ENCODE measurements at regions not wholly inside any gene's neighbourhood (a gene's known extent, or its start where the extent isn't known, plus 50 kb on each side); places are given as distances from the start of the nearest gene placed in this dataset.

- Histone ChIP-seq H3K4me2 (no peak overlapping the region), H3K36me3 (no peaks in the 10 kb centered on the region), H3F3A (ENCODE audit: low read depth) (no peaks in the 10 kb centered on the region), H3K9me3 (ENCODE audit: low read depth) (no peaks in the 10 kb centered on the region), H4K20me1 (ENCODE audit: low read depth) (no peaks in the 10 kb centered on the region), H3K27me3 (no peaks in the 10 kb centered on the region), H3K27ac (no peak overlapping the region), H2AFZ (replicated peaks) (no peak overlapping the region), H3K9ac (no peak overlapping the region), H3K4me1 (peaks cover 12% of the 10 kb centered on the region), H3K4me3 (no peak overlapping the region), H3K79me2 (ENCODE audit: low read depth) (no peaks in the 10 kb centered on the region)
- TF ChIP-seq EZH2phosphoT487 (IDR thresholded peaks at IDR 0.05) (no peak), EZH2 (IDR thresholded peaks at IDR 0.05) (no peak)
- TF ChIP-seq, protein P1, sequence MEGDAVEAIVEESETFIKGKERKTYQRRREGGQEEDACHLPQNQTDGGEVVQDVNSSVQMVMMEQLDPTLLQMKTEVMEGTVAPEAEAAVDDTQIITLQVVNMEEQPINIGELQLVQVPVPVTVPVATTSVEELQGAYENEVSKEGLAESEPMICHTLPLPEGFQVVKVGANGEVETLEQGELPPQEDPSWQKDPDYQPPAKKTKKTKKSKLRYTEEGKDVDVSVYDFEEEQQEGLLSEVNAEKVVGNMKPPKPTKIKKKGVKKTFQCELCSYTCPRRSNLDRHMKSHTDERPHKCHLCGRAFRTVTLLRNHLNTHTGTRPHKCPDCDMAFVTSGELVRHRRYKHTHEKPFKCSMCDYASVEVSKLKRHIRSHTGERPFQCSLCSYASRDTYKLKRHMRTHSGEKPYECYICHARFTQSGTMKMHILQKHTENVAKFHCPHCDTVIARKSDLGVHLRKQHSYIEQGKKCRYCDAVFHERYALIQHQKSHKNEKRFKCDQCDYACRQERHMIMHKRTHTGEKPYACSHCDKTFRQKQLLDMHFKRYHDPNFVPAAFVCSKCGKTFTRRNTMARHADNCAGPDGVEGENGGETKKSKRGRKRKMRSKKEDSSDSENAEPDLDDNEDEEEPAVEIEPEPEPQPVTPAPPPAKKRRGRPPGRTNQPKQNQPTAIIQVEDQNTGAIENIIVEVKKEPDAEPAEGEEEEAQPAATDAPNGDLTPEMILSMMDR (IDR thresholded peaks at IDR 0.05): no peak
- Mint-ChIP-seq H3K4me3 (no peak overlapping the region), H3K27me3 (ENCODE audit: insufficient read depth, low read depth) (no peaks in the 10 kb centered on the region), H3K4me1 (peaks cover 16% of the 10 kb centered on the region), H3K36me3 (peaks cover 7% of the 10 kb centered on the region), H3K9me3 (peaks cover 11% of the 10 kb centered on the region), H3K27ac (no peak overlapping the region)
- DNase-seq (ENCODE audit: low spot score): no peak
These were observed 136.8 kb upstream of the F3 start for GRCh38 chr1:94678202-94678848.

GRCh38 chr1:94677714-94678113 lies 136.2 kb upstream of the F3 start:
- no peak overlapping the region for H3K4me3 ChIP-seq
- H3K27ac ChIP-seq: no peak overlapping the region
- DNase-seq (ENCODE audit: low spot score): no peak
- TF ChIP-seq EZH2phosphoT487 (IDR thresholded peaks at IDR 0.05) (no peak), EZH2 (IDR thresholded peaks at IDR 0.05) (no peak)
- TF ChIP-seq, protein P1 (IDR thresholded peaks at IDR 0.05): no peak
- no peak overlapping the region for H3K4me2 ChIP-seq
- no peaks in the 10 kb centered on the region for H3K79me2 ChIP-seq (ENCODE audit: low read depth)
- Mint-ChIP-seq H3K36me3 (peaks cover 7% of the 10 kb centered on the region), H3K4me3 (no peak overlapping the region), H3K9me3 (peaks cover 11% of the 10 kb centered on the region), H3K27me3 (ENCODE audit: insufficient read depth, low read depth) (no peaks in the 10 kb centered on the region), H3K4me1 (peaks cover 16% of the 10 kb centered on the region), H3K27ac (no peak overlapping the region)
- no peaks in the 10 kb centered on the region for H4K20me1 ChIP-seq (ENCODE audit: low read depth)
- H2AFZ ChIP-seq (replicated peaks): no peak overlapping the region
- peaks cover 12% of the 10 kb centered on the region for H3K4me1 ChIP-seq
- H3K27me3 ChIP-seq: no peaks in the 10 kb centered on the region
- H3K9ac ChIP-seq: no peak overlapping the region
- no peaks in the 10 kb centered on the region for H3K9me3 ChIP-seq (ENCODE audit: low read depth)
- no peaks in the 10 kb centered on the region for H3K36me3 ChIP-seq
- H3F3A ChIP-seq (ENCODE audit: low read depth): no peaks in the 10 kb centered on the region

DNA sequence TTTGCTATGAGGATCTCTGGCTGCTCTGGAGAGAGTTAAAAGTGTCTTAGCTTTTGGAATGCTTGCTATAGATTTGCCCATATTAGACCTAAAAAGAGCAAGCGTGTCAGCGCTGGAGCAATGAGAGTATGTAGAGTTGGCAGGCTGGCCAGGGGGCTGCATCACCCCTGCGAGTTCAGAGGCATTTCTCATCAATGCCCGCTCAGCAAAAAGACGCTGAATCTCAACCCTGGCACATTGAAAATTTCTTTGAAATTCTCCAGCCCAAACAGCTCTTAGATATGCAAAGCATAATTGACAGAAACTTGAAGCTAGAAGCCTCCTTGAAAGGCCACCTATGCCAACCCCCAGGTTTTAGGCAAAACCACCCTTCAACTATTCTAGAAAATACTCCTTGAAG lies 135.5 kb upstream of the F3 start:
- Mint-ChIP-seq H3K36me3 (peaks cover 7% of the 10 kb centered on the region), H3K27me3 (ENCODE audit: insufficient read depth, low read depth) (no peaks in the 10 kb centered on the region), H3K9me3 (peaks cover 9% of the 10 kb centered on the region), H3K4me3 (no peak overlapping the region), H3K27ac (no peak overlapping the region), H3K4me1 (peaks cover 16% of the 10 kb centered on the region)
- DNase-seq (ENCODE audit: low spot score): no peak
- peaks cover 12% of the 10 kb centered on the region for H3K4me1 ChIP-seq
- H3K36me3 ChIP-seq: no peaks in the 10 kb centered on the region
- H3K27me3 ChIP-seq: no peaks in the 10 kb centered on the region
- no peak overlapping the region for H3K4me2 ChIP-seq
- H3K4me3 ChIP-seq: no peak overlapping the region
- H3K9me3 ChIP-seq (ENCODE audit: low read depth): no peaks in the 10 kb centered on the region
- H3F3A ChIP-seq (ENCODE audit: low read depth): no peaks in the 10 kb centered on the region
- no peaks in the 10 kb centered on the region for H4K20me1 ChIP-seq (ENCODE audit: low read depth)
- H3K27ac ChIP-seq: no peak overlapping the region
- no peak overlapping the region for H3K9ac ChIP-seq
- TF ChIP-seq EZH2 (IDR thresholded peaks at IDR 0.05): no peak
- TF ChIP-seq, protein P1 (IDR thresholded peaks at IDR 0.05): no peak
- no peak for TF ChIP-seq EZH2phosphoT487 (IDR thresholded peaks at IDR 0.05)
- H3K79me2 ChIP-seq (ENCODE audit: low read depth): no peaks in the 10 kb centered on the region
- no peak overlapping the region for H2AFZ ChIP-seq (replicated peaks)
